Left lobe of liver (tissue), 2 donors: ENCODE measurements at regions not wholly inside any gene's neighbourhood (a gene's known extent, or its start where the extent isn't known, plus 50 kb on each side); places are given as distances from the start of the nearest gene placed in this dataset.

ENCODE experiments used
- ATAC-seq: fragments of 200-7000 bp; cut with Tn5 transposase; one replicate; pipeline ENCODE4 v1.9.1; 2020; ENCODE audit warnings: mild to moderate bottlenecking, moderate library complexity
- DNase-seq: peaks from one replicate; pipeline ENCODE4 v3.0.0-alpha.2; 2020; ENCODE audit warnings: low spot score
- donor health status: DM: no; HTN: no; CAD: no; lungs with moderate emphysema.
- donor health status: DM: no; HTN: yes; CAD: no.

DNA sequence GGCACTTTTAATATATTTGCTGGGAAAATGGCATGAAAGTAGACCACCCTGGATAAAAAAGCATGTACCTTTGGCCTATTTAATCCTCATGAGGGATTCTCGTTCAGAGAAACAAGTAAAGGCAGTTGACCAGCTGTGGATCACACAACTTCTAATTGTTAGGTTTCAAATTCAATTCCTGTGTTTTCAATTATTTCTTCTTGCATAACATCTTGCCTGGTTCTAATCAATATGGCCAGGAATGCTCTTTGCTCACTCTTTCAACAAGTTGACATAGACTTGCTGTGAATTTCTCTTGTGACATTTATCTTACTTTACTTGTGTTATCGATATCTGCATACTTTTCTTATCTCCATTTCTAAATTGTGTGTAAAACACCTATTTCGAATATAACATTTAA, 211.8 kb downstream of the SLC7A11 start:
- no peak for ATAC-seq
- DNase-seq: no peak

DNA sequence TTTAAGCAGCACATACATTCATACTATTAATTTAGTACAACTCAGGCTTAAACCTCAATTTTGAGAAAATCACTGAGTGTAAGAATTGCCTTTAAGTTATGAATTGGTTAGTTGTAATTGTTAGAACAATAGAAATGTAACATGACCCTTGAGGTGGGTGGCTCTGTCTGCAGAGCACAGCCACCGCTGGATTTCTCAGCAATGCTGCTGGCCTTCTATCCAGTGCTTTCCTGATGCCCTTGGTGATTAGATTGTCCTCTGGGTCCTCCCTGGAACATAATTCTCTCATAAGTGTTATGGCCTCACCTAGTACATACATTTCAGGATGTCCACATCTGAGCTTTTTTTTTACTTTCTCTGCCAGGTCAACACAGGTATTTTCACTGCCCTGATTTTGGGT, 213.2 kb downstream of the SLC7A11 start:
- no peak for DNase-seq
- no peak for ATAC-seq

DNA sequence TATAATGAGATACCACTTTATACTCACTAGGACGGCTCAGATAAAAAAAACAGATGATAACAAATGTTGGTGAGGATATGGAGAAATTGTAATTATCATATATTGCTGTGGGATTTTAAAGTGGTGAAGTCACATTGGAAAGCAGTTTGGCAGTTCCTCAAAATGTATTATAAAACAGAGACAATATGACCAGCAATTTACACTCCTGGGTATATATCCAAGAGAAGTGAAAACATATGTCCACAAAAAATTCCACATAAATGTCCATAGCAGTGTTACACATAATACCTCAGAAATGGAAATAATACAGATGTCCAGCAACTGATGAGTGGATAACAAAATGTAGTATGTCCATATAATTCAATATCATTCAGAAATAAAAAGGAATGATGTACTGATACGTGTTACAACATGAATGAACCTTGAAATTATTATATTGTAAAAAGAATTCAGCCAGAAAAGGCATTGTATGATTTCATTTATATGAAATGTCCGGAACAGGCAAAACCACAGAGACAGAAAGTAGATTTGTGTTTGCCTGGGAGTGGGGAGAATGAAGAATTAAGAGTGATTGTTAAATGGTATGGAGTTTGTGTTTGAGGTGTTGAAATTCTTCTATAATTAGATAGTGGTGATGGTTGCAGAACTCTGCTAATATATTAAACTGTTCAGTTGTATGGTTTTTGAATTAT, 220.9 kb downstream of the SLC7A11 start:
- no peak for ATAC-seq
- DNase-seq: no peak

DNA sequence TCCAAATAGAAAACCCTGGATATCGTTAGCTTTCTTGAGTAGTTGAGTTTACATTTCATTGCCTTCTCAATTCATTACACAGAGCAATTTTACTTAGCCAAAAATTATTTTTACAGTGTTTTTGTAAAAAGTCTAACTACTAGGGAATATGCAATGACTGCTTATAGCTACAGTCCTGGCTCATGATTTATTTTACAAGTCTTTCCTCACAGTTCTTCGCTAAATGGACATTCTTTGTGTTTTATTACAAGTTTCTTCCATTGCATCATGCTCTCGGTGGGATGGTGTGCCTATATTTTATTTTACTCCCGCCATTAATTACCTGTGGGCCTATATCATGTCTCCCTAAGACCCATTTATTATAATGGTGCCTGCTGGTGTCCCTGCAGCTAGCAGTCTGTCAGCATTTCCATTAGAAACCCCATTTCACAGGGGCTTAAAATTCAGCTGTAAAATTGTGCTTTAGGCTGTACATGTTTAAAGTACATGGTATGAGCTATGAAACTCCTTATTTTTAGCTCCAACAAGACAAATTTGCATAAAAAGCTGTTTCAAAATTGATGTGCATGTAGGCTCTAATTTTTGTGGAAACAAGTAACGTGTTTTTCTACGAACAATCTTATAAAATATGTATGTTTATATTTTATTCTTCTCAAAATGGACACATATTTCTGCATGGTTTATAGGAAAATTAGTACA, 227.4 kb downstream of the SLC7A11 start:
- DNase-seq (no peak), ATAC-seq (no peak)

DNA sequence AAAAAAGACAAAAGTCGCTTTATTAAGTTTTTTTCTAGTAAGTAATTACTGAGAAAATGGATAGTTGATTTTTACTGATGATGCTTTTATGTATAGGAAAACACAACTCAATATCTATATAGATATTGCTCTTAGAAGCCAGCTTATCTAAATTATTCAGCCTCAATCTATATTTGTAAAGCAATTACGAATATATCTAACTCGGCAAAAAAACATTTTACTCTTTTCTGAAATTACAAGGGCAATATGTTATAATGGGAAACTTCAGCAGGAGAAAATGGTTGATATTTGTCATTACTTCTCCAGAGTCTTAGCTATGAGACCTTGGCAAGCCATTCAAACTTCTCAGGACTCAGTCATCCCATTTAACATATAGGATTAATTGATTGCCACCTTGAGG, 228.5 kb downstream of the SLC7A11 start:
- DNase-seq (no peak), ATAC-seq (no peak)

DNA sequence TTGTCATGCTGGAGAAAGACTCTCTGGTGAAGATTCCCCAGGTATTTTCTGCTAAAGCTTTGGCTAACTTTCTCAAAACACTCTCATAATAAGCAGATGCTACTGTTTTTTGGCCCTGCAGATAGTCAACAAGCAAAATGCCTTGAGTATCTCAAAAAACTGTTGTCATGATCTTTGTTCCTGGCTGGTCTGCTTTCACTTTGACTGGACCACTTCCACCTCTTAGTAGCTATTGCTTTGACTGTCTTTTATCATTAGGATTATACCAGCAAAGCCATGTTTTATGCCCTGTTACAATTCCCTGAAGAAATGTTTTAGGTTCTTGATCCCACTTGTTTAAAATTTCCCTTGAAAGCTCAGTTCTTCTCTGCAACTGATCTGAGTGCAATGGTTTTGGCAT, 231.5 kb downstream of the SLC7A11 start:
- ATAC-seq (no peak), DNase-seq (no peak)

DNA sequence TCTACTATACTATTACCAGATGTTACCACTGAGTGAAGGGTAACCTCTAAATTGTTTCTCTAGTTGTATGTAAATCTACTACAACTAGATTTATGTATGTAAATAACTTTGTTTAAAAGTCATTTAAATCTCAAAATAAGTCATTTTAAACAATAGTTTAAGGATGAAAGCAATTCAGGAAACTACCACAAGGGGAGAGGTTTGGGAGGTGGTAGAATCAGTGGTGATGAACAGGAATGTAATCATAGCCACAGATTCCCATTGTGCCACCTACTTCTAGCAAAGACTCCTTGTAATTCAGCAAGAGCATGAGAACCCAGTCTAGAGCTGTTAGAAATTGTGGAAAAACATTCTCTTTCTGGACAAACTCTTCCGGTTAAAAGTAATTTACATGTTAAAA, 234.6 kb downstream of the SLC7A11 start:
- DNase-seq: no peak
- ATAC-seq: no peak

DNA sequence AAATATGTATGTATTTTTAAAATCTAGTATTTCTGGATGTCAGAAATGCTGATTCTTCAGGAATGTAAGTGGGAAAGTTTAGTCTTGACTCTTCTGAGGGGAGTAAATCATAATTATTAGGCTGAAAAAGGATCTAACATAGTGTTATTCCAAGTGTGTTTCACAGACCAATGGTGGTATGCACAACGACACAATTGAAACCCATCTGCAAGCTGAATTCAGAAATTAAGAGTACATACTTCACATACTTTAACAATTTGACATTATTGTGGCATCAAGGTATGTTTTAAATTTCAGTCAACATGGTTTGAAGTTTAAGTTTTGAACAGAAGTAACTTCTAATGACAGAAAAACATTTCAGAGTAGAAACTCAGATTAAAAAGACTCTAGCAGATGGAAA, 236.7 kb downstream of the SLC7A11 start:
- ATAC-seq (no peak), DNase-seq (no peak)

DNA sequence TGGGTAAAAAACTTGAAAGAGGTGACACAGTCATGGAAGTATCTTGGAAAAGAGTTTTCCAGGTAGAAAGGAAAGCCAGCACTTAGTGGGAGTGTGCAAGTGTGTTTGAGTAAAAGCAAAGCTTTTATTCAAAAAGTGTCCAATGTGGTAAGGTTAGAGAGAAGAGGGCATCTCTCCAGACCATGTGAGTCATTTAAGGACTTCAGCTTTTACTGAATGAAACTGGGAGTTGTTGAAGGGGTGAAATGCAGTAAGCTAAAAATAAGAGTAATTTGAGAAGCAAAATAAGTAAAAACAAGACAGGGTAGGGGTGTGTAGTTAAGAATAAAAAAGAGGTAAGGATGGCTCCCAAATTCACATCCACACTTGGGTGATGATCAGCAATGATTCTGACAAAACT, 238.9 kb downstream of the SLC7A11 start:
- no peak for DNase-seq
- ATAC-seq: no peak

DNA sequence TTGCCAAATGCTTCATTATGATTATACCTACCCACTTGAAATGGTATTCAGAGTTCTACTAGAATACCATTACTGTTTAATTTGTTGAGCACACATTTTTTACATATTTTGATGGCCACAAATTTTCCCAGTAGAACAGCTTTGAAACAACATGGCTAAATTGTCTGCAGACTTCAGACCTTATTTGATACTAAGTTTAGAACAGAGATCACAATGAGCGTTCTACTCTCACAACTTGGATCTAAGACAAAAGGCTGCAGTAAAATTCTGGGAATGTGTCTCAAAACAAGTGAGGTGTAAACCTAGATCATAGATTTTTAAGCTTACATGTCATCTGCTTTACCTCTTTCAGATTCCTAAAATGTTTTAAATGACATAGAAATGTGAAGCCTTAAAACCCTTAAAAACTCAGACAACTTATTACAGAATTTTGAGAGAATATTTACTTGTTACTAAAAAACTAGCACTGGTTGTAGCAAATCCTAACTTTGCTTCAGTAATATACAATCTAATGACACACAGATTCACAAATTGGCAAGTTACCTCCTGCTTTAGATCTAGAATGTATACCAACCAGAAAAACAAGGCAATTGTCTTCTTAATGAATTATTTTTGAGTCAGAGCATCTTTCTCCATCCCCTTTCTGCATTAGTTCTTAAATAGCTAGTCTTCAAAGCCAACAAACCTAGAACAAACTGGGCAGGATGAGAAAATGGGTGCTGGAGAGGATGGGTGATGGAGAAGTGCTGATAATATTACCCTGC, 243.3 kb downstream of the SLC7A11 start:
- ATAC-seq (no peak), DNase-seq (no peak)

DNA sequence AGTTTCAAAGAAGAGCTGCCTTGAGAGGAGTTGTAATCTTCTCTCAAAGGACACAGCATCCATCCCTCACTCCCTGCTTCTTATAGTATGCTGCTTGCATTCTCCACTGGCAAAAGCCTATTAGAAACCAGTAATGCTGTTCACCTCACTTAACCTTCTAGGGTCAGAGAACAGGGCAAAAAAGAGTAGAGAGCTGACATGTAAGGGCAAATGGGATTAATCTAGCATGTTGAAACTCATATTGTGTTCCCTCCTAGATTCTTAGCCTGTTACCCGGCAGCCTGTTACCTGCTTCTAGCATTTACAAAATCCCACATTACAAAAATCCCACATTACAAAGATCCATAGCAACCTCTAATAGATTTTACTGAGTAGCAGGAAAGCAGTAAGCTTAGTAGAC, 244.7 kb downstream of the SLC7A11 start:
- DNase-seq (no peak), ATAC-seq (no peak)

DNA sequence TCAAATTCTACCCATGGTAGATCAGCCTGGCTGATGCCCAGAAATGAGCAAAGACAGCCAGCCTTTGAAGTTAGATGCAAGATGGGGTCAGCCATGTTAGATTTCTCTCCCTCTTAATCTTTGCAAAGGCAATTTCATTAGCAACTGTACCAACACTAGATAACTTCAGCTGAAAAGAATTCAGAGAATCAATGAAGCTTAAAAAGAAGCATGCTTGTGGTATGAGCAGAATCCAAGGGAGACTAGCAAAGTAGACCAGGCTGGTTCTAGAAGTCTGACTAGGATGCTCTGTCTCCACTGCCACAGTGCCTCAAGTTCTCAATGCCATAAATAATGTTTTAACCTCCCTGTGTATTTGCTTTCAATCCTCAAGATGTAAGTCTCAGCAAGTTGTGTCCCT, 247.3 kb downstream of the SLC7A11 start:
- DNase-seq (no peak), ATAC-seq (no peak)

DNA sequence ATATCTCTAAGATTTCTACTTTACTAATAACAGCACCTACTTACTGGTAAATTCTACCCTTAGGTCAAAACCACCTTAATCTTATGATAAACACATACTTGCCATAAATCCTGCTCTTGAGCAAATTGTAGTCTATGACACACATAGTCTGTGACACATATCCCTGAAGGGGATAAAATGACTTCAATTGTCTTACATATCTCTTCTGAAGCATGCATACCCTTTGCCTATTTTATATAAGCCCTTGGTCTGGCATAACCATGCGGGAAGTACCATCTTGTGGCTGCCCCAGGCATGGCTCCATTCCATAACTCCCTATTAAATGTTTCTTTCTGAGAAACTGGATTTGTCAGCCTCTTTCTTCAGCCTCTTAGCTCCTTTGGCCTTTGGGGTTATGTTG, 248.9 kb downstream of the SLC7A11 start:
- ATAC-seq: no peak
- DNase-seq: no peak

DNA sequence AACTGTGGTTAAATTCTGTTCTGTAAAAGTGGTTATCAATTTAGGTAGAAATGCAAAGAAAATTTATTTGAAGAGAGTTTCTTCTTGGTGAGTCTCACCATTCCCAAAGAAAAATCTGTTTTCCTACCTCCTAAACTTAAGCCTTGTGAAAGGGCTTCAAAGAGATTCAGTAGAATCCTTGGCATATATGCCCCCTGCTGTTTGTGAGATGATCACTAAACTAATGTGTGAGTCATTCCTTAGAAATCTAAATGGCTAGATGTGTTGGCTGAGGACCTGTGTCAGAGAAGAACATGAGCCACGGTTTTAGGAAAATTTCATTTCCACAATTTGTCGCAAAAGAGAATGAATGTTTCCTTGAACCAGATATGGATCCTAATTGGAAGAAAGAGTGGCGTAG, 260.9 kb downstream of the SLC7A11 start:
- ATAC-seq (no peak), DNase-seq (no peak)

DNA sequence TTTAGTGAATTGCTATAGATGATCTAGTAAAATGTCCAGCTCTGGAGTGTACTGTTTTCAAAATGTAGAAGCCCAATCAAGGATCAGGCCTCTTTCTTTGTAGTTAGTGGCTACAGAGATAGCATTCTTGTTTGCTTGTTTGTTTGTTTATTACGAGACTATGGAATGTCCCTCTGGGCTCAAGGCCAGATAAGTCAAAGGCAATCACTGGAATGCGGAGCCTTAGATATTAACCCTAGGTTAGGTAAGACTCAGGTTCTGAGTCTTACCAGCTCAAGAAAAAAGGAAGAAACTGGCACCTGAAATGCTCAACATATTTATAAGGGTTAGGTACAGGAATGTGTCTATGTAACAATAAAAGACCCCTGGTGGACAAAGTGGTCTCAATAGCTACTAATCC, 261.5 kb downstream of the SLC7A11 start:
- no peak for DNase-seq
- ATAC-seq: no peak

DNA sequence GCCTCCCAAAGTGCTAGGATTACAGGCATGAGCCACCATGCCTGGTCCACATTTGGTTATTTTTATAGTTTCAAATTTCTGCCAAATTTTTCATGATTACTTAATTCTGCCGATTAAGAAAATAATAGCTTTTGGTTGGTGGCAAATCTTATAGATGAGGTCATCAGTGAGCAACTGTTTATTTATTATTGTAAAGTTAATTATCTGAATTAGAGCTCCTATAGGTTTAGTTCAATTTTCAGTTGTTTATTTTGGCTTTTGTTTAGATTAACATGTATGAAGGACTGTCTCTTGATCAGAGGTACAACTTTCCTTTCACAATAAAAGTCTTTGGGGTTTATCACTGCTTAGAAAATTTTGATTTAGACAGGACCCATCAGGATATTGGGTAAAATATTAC, 262.2 kb downstream of the SLC7A11 start:
- DNase-seq: no peak
- ATAC-seq: no peak

DNA sequence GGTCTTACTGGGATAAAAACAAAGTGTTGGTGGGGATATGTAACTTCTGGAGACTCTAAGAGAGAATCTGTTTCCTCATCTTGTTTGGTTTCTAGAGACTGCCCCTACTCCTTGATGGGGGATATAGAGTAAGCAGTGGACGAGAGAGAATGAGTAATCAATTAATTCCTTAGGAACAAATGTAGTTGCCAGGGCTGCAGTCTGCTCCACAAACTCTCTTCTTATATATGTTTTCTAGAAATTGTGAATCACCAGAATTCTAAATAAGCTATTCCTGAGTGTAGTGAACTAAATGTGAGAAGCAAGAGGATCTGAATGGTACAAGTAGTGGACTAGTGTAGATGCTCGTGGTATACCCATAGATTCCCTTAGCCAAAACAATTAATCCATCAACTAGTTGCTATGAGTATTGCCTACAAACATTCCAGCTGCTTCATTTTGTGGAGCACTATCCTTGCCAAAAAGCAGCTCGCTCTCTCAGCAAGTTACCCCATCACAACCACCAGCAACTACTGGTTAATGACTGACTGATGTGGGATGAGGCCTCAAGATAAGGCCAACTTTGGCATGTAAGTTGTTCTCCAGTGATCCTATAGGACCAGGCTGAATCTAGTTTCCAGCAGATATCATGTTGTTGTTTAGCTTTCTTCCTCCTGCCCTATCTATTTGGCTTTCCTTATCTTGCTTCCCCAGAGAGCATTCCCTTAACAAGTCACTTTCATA, 273.0 kb downstream of the SLC7A11 start:
- no peak for DNase-seq
- ATAC-seq: no peak

DNA sequence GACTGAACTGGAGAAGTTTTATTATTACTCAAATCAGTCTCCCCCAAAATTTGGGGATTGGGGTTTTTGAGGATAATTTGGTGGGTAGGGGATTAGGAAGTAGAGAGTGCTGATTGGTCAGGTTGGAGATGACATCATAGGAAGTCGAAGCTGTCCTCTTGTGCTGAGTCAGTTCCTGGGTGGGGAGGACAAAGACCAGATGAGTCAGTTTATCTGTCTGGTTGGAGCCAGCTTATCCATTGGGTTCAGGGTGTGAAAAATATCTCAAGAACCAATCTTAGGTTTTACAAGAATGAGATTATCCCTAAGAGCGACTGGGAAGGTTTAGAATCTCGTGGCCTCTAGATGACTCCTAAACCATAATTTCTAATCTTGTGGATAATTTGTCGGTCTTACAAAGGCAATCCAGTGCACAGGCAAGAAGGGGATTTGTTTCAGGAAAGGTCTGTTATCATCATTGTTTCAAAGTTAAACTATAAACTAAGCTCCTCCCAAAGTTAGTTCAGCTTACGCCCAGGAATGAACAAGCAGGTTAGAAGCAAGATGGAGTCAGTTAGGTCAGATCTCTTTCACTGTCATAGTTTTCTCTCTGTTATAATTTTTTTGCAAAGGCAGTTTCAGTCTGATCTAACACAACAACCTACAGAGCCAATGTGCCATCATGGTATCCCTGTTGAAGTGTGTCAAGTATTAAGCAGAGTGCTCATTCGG, 274.5 kb downstream of the SLC7A11 start:
- ATAC-seq: no peak
- no peak for DNase-seq

DNA sequence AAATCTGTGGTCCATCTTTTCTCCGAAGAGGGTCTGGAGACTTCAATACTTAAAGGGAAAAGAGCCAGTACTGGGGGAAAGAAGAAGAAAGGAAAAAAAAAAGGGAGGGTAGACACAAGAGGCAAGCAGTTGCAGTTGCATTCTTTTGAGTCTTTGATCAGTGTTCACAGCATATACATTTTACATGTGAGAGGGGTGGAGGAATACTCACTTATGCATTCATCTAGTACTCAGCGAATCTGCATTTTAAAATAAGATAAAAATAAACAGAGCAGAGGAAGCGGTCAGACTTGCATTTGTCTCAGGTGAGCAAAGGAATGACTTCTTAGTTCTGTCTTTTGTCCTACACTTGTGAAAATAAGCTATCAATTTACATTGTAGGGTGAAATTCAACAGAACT, 275.6 kb downstream of the SLC7A11 start:
- ATAC-seq (no peak), DNase-seq (no peak)

DNA sequence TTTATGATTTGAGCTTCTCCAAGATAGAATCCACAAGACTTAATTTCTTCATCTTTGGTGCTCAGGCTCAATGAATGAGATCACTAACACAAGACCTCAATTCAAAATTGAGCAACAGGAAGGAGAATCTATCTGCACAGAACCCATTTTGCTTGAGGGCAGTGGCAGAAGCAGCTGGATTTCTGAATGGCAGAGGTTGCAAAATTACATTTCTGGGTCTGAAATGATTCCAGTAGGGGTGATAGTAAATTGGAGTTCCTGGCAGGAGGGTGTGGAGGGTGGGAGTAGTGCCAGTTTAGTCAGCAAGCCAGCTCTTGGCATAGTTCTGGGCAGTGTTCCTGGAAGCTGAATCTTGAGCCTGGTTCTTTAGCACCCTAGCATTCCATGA, 281.1 kb downstream of the SLC7A11 start:
- DNase-seq (no peak), ATAC-seq (no peak)
